HG03280 (cell line): ENCODE measurements at regions not wholly inside any gene's neighbourhood (a gene's known extent, or its start where the extent isn't known, plus 50 kb on each side); places are given as distances from the start of the nearest gene placed in this dataset.
"Not testable (repeated sequence)": the region's sequence is repeated elsewhere in the genome, so short reads cannot be mapped to it uniquely, and the experiment has no call there.

Experiments used
- ATAC-seq: cut with Tn5 transposase; IDR thresholded peaks from one replicate; pipeline ENCODE4 v1.9.1; 2021; ENCODE audit warnings: mild to moderate bottlenecking, moderate library complexity; ENCODE audit not compliant: unreplicated experiment

DNA sequence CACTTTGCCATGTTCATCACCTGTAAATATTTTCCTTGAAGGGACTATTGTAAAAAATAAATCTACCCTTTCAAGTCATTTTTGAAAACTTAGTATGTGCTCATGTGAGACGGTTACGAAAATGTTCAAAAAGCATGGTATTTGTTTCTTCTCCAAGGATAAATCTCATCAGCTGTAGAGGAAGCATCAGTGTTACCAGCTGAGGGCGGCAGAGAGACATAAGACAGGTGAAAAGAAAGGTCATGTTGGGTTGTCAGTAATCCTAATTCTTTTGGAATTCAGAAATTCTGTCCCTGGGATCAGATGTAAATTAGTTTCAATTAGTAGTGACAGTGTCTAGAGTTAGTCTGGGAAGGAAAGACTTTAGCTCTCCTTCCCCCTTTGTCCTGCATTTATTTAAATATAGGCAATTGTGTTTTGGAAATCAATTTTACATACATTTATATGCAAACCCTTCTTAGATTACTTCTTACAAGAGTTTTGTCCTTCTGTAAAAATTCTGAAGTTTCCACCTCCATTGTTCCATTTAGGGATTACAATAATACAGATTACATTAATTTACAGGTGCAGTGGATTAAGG, 791.9 kb upstream of the CDH6 start:
- no peak for ATAC-seq

DNA sequence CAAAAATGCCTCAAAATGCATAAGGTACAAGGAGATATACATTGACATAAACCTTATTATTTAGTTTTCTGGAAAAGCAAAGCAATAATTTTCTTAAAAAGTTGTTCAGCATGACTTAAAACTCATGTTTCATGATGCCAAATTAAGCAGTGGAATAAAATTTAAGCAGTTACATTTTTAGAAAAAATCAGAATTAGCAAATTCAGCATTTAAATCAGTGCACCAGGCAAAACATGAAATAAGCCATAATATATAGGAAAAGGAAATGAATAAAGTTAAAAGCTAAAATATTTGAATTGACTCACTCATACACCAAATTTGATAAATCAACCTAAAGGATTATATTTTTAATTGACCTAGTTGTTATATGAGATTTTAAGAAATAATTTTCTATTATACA, 795.1 kb upstream of the CDH6 start:
- no peak for ATAC-seq

DNA sequence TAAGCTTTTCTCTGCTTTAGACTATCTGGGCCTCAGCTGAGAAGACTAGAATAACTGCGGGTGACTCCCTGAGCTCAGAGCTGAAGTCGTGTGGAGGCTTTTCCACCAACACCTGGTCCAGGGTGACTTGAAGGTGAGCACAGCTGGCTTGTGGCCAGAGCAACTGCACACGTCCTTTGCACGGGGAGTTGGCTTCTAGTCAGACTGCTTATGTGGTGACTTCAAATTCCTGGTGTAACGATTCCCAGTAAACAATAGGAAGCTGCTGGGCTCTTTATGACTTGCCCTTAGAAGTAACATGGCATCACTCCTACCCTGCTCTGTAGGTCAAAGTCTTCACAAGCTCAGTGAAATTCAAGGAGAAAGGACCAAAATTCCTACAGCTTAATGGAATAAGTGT, 800.6 kb upstream of the CDH6 start:
- ATAC-seq: no peak

DNA sequence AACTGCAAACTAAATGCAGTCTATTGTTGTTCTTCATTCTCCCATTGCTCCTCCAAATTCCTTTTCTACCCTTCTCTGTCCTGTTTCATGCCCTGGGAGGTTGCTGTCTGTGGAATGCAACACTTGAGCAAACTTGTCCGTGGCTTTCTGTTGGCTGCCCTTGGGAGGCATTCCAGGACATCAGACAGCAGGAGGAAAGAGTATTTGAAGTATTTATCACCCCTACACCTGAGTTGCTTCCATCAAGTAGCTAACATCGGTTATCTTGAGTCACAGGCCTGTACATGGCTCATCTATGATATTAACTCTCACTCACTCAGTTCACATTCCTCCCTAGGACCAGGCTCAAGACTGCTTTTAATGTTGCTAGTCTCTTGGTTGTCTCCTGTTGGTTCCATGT, 803.4 kb upstream of the CDH6 start:
- ATAC-seq: no peak

DNA sequence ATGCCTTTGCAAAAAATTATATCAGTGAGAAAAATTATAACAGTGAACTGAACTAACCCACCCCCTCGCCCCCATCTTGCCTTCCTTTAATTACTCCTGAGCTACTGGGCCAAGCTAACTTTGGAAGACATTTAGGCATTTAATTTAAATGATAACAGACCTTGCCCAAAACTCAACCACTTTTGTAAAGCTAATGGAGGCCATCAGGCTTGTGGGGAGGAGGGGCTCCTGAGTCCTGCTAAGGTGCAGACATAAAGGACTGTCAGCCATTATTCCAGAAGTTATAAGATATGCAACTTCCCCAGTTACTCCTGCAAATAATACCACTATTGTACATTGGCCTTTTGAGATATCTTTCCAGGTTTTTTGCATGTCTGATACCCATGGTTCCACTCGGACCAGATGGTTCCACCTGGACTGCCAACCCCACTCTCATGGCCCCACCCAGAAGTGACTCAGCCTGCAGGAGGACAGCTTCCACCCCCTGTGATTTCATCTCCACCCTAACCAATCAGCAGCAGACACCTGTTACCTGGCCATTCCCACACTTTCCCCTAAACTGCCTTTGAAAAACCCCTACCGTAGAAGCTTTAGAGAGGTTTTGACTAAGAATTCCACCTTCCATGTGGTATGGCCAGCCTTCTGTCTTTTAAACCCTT, 805.4 kb upstream of the CDH6 start:
- no peak for ATAC-seq

DNA sequence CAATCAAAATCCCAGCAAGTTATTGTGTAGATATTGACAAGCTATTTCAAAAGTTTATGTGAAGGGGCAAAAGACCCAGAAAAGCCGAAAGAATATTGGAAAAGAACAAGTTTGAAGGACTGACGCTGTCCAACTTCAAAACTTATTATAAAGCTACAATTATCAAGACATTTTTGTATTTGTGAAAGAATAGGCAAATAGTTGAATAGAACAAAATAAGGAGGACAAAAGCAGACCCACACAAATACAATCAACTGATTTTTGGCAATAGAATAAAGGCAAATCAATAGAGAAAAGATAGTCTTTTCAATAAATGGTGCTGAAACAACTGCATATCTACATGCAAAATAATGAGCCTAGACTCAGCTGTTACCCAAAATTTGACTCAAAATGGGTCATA, 807.7 kb upstream of the CDH6 start:
- ATAC-seq: no peak

DNA sequence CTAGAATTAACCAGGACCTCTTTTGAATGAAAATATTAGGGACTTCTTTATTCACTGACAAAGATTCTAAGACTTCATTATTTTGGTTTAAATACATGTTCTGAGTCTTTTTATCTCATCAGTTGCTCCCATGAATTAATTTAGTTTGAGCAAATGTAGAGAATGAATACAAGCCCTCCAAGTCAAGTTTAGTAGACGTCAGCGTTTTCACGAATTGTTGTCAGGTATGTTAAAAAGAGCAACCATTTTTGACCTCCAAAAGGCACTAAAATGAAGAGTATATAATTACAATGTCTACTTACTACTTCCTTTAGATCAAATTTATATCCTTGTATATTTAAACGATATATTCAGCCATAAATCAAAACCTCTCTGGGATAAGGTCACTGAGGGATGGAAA, 809.3 kb upstream of the CDH6 start:
- ATAC-seq: no peak

DNA sequence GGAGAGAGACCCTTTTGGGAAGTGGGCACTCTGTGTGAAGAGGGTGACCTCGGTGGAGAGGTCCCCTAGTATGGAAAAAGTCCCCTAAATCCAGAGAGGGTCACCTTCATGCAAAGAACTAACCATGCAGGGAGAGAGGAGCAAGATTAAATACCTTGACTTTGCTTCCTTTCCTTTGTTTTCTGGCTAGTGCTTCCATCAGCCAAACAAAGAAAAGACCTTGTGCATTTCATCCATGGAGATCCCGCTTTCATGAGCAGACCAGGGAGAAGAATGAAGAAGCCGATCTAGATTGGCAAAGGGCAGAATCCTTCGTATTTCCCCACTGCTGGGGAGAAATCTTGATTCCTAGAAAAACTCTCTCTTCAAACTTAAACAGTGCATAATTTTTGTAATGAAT, 813.3 kb upstream of the CDH6 start:
- ATAC-seq: no peak

DNA sequence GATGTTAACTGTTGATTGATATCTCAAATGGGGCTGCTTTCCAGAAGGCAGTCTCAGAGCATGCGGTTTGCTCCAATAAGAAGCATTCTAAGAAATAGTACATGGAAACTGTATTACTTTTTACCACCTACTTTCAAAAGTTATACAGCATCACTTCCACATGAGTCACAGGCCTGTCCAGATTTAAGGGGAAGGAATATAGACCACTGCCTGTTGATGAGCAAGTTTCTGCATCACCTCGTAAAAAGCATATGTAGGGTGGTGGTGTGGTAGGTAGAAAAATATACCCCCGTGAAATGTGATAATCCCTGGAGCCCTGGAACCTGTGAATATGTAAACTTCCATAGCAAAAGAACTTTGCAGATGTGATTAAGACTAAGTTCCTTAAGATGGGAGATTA, 816.6 kb upstream of the CDH6 start:
- no peak for ATAC-seq

DNA sequence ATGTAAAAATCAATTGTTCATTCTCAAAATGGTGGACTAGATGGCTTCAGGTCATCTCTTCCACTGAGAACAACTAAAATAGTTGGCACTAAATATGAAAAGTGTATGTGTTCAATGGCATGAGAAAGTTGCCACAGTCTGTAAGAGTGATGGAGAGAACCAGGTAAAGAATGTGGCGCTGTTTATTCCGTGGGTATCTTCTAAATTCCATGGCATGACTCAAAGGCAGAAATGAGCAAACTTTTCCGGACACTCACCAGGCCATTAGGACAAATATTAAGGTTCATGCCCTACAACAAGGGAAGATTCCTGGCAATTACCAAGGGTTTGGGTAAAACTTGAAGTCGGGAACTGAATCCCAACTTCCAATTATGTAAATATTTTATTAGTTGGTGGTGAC, 825.4 kb upstream of the CDH6 start:
- no peak for ATAC-seq

DNA sequence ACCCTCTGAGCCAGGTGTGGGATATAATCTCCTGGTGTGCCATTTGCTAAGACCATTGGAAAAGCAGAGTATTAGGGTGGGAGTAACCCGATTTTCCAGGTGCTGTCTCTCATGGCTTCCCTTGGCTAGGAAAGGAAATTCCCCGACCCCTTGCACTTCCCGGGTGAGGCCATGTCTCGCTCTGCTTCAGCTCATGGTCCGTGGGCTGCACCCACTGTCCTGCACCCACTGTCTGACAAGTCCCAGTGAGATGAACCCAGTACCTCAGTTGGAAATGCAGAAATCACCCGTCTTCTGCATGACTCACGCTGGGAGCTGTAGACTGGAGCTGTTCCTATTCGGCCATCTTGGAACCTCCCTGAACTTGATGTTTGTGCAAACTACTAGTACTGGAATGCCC, 828.5 kb upstream of the CDH6 start:
- ATAC-seq: not testable (repeated sequence)

DNA sequence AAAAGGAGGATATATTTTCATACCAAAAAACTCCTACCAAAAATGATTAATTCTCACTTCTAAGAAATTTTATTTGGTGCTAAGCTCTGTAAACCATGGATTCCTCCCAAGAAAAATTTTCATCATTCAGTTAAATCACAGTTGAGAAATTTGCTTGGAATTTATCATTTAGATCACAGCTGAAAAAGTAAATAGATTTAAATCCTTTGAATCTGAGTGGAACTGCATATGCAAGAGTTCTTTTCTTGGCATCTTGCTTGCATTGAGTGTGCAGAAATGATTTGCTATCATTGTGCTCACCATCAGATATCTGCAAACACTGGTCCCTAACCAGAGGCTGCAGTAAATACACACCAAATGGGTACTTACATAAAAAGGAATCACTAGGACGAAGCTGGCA, 836.1 kb upstream of the CDH6 start:
- no peak for ATAC-seq

DNA sequence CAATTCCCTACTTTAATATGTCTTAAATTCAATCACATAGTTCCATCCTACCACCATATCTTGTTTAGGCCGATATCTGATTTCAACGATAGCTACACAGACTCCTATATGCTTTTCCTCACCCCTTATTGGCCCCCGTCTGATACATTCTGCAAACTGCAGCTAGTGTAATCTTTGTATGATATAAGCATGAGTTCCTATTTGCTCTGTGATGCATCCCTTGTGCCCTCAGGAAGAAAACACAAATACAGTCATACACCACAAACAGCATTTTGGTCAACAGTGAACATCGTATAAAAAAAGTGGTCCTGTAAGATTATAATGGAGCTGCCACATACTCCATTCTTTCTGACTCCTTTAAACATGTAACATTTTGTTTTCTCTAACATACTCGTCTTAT, 837.8 kb upstream of the CDH6 start:
- ATAC-seq: no peak

DNA sequence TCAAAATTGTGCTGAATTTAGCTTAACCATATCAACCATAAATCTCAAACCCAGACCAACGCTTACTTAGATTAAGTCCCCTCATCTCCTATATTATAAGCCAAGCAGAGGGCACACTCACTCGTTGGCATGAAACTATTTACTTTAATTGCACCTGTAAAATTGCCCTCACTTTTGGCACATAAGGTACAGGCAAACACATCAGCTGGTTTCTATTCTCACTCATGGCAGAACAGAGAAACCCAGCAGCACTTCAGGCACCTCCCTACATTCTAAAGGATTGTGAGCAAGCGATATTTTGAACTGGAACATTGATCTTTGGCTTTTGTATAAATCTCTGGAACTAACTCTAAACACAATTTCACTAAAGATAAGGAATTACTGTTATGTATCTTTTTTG, 845.6 kb upstream of the CDH6 start:
- no peak for ATAC-seq

DNA sequence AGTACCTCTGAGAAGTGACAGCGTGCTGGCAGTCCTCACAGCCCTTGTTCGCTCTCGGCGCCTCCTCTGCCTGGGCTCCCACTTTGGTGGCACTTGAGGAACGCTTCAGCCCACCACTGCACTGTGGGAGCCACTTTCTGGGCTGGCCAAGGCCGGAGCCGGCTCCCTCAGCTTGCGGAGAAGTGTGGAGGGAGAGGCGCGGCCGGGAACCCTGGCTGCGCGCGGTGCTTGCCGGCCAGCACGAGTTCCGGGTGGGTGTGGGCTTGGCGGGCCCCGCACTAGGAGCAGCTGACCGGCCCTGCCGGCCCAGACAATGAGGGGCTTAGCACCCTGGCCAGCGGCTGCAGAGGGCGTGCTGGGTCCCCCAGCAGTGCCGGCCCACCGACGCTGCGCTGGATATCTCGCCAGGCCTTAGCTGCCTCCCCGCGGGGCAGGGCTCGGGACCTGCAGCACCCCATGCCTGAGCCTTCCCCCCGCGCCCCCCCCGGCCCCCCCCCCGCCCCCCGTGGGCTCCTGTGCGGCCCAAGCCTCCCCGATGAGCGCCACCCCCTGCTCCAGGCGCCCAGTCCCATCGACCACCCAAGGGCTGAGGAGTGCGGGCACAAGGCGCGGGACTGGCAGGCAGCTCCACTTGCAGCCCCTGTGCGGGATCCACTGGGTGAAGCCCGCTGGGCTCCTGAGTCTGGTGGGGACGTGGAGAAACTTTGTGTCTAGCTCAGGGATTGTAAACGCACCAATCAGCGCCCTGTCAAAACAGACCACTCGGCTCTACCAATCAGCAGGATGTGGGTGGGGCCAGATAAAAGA, 847.7 kb upstream of the CDH6 start:
- not testable (repeated sequence) for ATAC-seq

DNA sequence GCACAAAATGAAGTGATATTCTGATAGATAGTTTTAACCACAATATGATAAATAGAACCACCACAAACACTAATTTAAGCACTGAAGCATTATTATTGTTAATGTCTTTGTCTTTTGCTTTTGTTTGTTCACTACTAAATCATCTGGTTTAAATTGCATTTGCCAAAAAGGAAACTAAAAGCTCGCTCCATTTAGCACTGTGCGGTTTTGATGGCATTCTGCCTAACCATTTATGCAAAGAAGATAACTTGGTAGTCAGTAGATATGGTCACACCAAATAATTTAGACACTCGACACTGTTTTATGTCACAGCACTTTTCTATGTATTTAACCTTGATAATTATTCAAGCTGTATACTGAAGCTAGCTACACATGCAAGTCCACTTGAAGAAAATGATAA, 849.8 kb upstream of the CDH6 start:
- ATAC-seq: no peak

DNA sequence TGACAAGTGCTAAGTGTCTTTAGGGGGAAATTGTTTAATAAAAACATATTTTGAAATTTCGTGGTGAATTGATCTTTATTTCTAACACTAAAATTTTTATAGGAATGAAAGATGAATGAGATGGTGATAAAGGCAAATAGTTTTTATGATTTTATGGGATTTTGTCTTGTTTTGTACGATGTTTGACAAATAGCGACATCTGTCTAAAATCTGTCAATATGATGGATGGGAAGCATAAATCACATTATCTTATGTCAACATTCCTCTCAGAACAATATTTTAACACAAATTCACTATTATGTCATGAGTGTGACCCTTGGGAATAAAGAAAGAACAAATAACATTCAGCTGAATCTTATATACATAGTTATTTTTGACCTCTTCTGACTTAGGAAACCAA, 852.0 kb upstream of the CDH6 start:
- ATAC-seq: no peak

DNA sequence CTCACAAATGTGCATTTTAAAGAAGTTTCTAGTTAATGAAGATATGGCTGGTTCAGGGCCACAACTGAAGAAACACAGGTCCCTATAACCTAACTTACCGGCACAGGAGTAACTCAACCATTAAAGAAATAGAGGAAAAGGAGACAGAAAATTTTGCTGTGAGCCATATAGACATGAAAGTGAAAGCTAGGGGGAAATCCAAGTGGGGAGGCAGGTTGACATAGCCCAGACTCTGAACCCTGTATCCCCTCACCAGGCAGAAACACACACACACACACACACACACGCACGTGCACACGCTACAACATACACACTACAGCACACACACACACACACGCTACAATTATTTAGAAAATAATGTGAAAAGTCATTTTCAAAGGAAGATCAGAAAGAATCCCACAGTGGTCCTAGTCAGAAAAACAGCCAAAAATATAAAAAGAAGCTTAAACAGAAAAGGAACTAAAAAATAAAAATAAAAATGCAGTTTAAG, 856.4 kb upstream of the CDH6 start:
- no peak for ATAC-seq

DNA sequence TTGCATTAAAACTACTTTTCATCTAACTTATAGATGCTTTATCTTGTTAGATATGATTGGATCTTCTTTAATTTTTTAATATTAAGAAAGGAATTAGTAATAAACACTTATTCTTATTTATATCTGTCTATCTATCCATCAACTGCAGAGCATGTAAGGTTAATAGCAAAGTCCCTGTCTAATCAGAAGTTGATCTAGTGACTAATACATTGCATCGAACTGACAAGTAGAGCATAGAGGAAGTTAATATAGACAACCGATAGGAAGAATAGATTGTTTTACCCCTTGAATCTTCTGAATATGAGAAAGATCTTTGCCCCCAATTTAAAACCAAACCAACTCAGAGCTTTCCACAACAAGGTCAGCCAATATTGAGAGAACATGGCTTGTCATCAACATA, 862.0 kb upstream of the CDH6 start:
- ATAC-seq: no peak

DNA sequence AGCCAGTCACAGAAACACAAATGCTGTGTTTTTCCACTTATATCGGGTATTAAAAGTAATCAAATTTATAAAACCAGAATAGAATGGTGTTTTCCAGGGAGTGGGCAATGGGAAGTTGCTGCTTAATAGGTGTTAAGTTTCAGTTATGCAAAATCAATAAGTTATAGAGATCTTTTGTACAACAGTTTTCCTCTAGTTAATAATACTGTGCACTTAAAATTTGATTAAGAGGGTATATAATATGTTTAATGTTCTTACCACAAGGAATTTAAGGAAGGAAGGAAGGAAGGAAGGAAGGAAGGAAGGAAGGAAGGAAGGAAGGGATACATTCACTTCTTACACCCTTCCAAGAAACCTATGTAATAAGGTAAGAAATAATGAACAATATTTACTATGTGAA, 867.7 kb upstream of the CDH6 start:
- ATAC-seq: no peak

DNA sequence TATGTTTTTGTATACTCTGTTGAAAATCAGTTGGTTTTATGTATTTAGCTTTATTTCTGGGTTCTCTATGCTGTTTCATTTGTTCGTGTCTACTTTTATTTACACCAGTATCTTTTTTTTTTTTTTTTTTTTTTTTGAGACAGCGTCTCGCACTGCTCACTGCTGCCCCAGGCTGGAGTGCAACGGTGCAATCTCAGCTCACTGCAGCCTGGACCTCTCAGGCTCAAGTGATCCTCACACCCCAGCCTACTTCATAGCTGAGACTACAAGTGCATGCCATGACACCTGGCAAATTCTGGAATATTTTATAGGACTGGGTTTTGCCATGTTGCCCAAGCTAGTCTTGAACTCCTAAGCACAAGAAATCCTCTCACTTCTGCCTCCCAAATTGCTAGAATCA, 869.4 kb upstream of the CDH6 start:
- ATAC-seq: no peak

DNA sequence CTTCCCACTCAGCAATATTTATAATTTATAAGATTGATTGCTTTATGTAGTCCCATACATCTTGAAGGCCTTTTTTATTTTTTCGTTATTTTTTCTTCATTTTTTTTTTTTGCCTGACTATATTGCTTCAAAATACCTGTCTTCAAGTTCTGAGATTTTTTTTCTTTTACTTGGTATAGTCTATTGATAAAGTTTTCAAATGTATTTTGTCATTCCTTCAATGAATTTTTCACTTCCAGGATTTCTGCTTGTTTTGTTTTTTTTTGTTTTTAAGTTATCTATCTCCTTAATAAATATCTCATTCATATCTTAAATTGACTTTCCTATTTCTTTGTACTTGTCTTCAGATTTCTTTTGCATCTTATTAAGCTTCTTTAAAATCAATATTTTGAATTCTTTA, 905.6 kb upstream of the CDH6 start:
- no peak for ATAC-seq
